OCI-LY1 (cell line): ENCODE measurements at regions not wholly inside any gene's neighbourhood (a gene's known extent, or its start where the extent isn't known, plus 50 kb on each side); places are given as distances from the start of the nearest gene placed in this dataset.

Source experiments
- CTCF ChIP-seq: fragments of 200-600 bp; sonication (generic), shearing (Covaris generic); IDR thresholded peaks from 2 replicates; pipeline ENCODE4 v1.5.1; 2017; ENCODE audit warnings: mild to moderate bottlenecking, antibody characterized with exemption, low read length, moderate library complexity, mixed read lengths
- EZH2 ChIP-seq: fragments of 200-600 bp; sonication (generic), shearing (Covaris generic); IDR thresholded peaks from 2 replicates; pipeline ENCODE4 v1.8.0; 2017; ENCODE audit warnings: borderline replicate concordance, mixed run types, mild to moderate bottlenecking, antibody characterized with exemption, low read length, moderate library complexity, mixed read lengths

- TF ChIP-seq CTCF: no peak
- TF ChIP-seq EZH2: no peak
These were observed 254.3 kb upstream of the RBMY1B start for GRCh38 chrY:21256820-21257219.
